GM19099 (cell line): ENCODE measurements at regions not wholly inside any gene's neighbourhood (a gene's known extent, or its start where the extent isn't known, plus 50 kb on each side); places are given as distances from the start of the nearest gene placed in this dataset.

Experiments used
- POLR2A ChIP-seq: IDR thresholded peaks from 3 replicates; pipeline ENCODE4 v1.6.1; 2011; ENCODE audit warnings: low read depth; ENCODE audit not compliant: insufficient read length; ENCODE audit errors: extremely low read depth

DNA sequence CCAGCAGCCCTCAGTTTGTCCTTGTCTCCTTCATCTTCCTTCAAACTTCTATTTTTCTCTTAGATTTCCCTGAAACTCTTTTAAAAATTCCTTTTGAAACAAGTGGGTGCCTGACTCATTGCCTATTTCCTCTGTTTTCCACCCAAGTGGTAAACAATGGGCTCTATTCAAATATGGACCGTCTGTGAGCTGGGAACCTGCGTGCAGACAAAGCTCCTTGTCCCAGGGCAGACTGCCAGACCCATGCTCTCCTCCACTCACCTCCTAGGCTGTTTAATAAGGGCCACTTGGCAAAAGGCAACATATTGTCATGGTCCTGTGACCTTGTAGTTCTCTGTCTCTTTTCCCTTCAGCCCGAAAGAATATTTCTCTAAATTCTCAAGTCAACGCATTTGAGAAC lies 332.7 kb upstream of the THBS1 start:
- no peak for TF ChIP-seq POLR2A

DNA sequence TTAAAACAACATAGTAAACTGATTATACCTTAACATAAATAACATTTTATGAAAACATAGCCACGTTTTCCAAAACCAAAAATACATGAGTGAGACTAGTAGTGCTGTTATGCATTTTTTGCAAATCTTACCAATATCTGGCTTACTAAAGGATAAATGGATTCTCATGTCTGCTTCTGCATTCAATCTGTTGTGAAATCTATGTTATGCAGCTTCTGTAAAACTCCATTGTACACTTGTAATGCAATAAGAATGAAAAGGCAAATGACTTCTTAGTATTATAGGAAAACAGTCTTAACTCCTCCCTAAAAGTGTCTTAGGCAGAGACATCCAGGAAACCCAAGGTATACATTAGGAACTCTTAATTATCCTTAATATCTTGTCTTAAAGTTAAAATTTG lies 330.9 kb upstream of the THBS1 start:
- TF ChIP-seq POLR2A, result no peak

DNA sequence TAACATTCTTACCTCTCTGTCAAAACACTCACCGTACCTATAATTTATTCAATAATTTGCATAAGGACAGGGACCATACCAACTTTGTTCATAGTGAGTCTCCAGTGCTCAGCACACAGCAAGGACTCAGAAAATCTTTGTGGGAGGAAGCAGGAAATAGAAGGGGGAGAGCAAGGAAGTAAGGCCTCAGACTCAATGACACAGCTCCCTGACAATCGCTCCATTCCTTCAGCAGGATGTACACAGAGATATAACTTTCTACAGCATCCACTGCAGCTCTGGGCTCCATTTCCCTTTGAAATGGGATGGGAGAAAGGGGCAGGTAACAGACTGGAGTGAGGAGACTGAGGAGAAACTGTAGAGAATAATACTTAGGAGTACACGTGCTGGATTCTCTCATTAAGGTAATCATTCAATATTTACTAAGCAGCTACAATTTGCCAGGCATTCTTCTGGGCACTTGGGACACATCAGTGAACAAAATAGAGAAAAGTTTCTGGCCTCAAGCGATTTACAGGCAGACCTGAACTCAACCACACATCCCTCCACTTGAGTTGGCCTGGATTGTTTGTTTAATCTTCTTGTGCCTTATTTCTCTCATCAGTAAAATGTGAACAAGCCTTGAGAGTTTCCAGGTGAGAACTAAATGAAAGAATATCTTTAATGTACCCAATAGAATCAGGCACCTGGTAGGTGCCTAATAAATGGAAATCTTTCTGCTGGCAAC lies 330.3 kb upstream of the THBS1 start:
- no peak for TF ChIP-seq POLR2A

DNA sequence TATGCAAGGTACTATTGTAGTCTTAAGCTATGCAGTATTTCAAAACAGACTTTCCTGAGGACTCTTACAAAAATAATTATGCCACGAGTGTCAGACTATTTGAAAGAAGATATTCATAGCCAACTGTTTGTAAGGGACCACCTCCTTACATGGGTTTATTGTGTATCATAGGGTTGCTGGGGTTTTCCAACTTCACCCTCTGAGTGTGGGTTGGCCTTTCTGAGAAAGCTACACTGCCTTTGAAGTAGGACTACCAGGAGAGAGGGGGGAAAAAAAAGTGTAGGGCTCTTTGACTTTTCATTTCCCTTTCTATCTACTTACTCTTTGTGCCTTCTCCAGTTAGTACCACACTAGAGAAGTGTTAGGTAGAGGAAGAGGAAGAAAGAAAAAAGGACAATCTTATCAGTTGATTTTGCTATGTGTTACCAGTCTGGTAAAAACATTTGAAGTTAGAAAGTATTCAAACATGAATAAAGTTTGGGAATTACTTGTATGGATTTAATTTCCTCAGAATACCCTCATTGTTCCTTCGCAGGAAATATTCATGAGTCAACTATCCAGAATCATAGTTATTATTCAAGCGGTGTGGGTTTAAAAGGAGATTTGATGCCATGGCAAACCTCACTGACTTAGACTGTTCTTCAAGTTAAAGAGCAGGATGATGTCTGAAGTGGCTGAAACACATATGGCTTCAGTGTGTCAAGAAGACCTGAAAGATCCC lies 329.3 kb upstream of the THBS1 start:
- TF ChIP-seq POLR2A, result no peak

DNA sequence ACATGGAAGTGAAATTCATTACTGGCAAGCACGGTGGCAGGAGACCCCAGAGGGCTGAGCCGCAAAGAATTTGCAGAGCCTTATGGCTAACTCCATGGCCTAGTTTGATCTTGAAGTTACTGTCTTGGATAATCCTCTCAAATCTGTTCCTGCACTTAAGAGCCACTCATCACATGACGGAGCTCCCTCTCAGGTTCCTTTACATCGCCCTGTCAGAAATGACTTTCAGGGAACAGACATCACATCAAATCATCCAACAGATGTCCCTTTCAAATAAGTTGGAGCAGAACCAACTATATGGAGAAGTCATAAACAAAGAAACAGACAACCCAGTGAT lies 328.8 kb upstream of the THBS1 start:
- no peak for TF ChIP-seq POLR2A

DNA sequence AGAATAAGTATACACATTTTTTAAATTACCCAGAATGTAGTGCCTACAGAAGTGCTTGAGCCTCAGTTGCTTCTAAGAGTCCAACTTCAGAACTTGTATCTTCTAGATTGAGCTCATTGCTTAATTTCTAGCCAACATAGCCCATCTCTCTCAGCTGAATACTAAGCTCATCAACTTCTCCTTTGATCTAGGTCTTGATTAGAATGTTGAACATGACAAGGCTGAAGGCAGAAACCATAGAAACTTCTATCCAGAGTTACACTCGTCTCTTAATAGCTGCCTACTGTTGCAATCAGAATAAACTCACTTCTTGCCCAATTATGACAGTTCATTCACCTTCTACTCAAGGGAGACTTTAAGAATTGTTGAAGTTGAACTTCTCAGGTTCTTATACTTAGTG lies 327.3 kb upstream of the THBS1 start:
- no peak for TF ChIP-seq POLR2A

DNA sequence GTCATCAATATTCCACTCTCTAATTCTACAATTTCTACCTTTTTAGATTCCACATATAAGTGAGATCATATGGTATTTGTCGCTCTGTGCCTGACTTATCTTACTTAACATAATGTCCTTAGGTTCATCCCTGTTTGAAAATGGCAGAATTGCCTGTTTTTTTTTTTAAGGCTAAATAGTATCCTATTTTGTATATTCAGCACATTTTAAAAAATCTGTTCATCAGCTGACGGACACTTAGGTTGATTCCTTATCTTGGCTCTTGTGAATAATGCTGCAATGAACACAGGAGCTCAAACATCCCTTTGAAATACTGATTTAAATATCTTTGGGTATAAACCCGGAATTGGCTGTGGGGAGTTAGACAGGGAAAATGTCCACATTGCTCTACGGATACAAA lies 326.7 kb upstream of the THBS1 start:
- no peak for TF ChIP-seq POLR2A

DNA sequence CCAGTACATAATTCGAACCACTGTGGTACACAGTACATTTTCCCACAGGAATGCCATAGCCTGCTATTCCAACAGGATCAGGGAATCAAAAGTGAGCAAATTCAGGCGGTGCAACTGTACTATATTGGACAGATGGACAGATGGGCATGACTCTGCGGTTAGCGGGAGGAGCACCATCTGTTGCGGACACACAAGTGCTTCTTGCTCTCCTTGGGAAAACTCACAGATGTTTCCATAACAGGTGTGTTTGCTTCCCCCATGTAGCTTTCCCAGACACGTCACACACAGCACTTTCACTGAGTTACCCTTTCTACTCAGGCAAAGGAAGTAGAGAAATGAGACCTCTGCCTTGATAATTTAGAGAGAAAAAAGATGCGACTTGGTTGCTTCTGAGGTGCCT lies 325.1 kb upstream of the THBS1 start:
- no peak for TF ChIP-seq POLR2A

DNA sequence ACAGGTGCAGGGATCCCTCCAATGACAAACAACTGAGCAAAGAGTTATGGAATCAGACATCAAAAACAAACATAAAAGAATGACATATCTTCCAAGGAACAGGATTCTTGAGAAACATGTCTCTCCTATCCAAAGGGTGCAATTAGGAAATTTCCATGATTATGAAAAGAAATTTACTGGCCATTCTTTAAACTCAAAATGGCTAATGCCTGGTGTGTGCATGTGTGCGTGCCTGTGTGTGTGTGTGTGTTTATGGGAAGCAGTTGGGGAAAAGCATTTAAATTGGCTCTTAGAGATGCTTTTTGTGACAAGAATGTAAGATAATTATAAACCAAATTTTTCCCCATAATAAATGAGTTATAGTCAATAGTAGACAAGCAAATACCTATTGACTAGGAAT lies 320.5 kb upstream of the THBS1 start:
- no peak for TF ChIP-seq POLR2A

DNA sequence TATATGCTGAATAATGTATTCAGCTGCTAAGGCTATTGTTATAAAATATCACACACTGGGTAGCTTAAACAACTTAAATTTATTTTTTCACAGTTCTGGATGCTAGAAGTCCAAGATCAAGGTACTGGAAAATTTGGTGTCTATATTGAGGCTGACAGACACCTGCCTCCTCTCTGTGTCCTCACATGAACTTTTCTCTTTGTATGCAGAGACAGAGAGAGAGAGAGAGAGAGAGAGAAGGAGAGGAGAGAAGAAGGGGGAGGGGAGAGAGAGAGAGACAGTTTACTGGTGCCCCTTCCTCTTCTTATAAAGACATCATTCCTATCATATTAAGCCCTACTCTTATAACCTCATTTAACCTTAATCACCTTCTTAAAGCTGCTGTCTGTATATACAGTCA lies 320.1 kb upstream of the THBS1 start:
- TF ChIP-seq POLR2A, result no peak

DNA sequence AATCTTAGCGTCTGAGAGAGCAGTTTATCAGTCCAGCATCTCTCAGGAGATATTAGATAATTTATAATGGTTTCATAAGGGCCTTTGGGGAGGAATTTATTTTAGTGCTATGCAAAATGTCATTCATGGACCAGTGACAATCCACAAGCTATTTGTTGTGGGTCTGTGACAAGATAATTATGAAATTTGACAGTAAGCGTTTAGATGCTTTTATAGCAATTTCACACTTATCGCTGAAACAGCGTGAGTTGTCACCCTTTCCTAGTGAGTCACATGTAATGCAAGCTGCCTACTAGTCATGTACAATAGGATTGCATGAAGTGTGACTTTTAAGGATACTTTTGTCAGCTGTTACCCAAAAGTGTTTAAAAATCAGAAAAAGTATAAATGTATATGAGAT lies 315.6 kb upstream of the THBS1 start:
- TF ChIP-seq POLR2A, result no peak

DNA sequence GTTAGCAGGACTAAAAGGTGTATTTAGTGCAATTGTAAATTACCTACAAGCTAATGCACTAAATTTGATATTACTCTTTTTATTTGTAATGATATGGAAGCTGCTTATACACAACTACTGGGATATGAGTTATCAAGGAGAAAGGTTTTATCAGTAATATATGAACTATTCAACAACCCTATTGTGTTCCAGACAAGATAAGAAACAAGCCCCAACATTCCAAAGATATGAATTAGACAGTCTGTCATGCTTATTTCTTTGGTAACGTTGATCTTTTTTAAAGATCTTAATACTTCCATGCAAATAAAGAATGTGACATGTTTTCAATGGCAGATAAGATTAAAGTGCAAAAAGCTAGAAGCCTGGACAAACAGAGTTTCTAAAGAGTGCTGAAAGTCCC lies 314.0 kb upstream of the THBS1 start:
- no peak for TF ChIP-seq POLR2A

DNA sequence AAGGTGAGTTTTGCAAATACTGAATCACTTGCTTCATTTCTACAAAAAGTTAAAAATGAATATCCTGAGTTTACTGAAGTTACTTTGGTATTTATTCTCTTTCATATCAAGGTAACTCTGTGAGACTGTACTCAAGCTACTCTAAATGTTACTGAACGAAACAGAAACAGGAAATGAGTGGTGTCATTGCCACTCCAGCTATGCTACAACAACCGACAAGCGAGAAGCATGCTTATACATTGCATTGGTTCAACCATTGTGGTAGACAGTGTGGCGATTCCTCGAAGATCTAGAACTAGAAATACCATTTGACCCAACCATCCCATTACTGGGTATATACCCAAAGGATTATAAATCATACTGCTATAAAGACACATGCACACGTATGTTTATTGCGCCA lies 313.2 kb upstream of the THBS1 start:
- TF ChIP-seq POLR2A, result no peak

DNA sequence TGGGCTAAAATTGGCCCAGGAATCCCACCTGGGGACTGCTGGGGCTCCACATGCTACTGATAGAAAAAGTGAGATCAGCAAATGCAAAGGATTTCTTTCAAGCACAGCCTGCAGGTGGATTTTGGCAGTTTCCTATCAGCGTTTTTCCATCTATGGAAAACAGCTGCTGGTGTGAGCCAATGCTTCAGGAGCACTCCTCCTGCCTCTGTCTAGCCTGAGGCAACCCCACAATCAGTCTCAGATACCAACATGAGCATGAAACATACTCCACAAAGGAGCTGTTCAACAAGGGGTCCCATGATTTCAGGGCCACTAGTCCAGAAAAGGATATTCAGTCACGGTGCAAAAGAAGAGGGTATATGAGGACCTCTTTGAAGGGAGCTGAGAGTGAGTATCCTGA lies 311.5 kb upstream of the THBS1 start:
- TF ChIP-seq POLR2A, result no peak

DNA sequence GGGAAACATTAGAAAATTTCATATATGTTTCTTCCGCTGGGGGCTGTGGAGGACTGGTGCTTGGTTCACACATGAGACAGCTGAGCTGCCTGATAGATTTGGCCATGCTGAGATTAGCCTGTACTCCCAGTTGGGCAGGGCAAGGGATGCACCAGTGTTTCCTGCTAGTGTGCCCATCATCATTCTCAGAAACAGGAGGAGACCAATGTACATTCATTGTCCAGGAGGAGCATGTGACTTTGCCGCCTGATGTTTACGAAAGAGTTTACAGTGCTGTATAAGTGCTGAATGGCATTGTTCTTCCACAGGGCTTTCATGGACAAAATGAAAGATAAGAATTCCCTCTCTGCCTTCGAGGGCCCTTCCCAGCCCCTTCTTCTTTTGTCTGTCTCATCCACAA lies 311.1 kb upstream of the THBS1 start:
- TF ChIP-seq POLR2A, result no peak

DNA sequence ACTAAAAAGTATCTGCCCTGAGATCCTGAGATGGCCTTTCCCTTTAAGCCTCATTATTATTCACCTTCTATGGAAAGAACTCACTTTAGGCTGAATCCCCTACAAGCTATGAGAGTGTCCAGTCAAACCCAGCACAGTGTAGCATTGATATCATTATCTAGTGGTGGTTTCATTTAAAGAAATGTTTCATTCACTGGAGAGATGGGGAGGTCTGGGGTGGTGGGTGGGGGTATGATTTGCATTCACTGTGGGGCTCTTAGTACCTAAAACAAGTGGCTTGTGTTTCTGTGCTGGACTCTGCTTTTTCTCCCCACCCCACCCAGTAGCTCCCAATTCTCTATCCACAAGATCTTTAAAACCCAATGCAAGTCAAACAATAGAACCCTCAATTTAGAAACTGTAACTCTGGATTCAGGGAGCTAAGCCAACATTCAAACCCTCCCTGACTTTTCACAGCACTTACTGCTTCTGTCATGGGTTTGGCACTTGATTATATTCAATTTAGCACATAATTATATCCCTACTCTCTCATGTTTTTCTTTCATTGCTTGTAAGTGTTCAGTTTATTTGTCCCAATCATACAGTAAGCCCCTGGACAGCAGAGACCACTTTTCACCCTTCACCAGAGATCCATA lies 310.5 kb upstream of the THBS1 start:
- no peak for TF ChIP-seq POLR2A
